GM20000 (cell line): ENCODE measurements at regions not wholly inside any gene's neighbourhood (a gene's known extent, or its start where the extent isn't known, plus 50 kb on each side); places are given as distances from the start of the nearest gene placed in this dataset.

Source experiments
- DNase-seq: peaks from one replicate; pipeline ENCODE4 v3.0.0; 2012; ENCODE audit warnings: low spot score
- CTCF ChIP-seq: IDR thresholded peaks from 2 replicates; pipeline ENCODE4 v1.5.1; 2012; ENCODE audit warnings: mild to moderate bottlenecking, control low read depth; ENCODE audit errors: extremely low read depth, missing control alignments

GRCh38 chr1:31507221-31507620, 69.1 kb upstream of the TINAGL1 start:
- no peak for DNase-seq
- TF ChIP-seq CTCF = no peak

- TF ChIP-seq CTCF = no peak
- no peak for DNase-seq
These were observed 68.4 kb upstream of the TINAGL1 start for GRCh38 chr1:31507676-31508530.

GRCh38 chr1:31509124-31510072, 66.9 kb upstream of the TINAGL1 start:
- TF ChIP-seq CTCF = no peak
- DNase-seq = peak; percentile 69

GRCh38 chr1:31510304-31510703, 66.0 kb upstream of the TINAGL1 start:
- no peak for DNase-seq
- TF ChIP-seq CTCF = no peak

GRCh38 chr1:31510853-31511789, 65.2 kb upstream of the TINAGL1 start:
- no peak for TF ChIP-seq CTCF
- DNase-seq = no peak

- DNase-seq = no peak
- TF ChIP-seq CTCF = no peak
These were observed 64.3 kb upstream of the TINAGL1 start for GRCh38 chr1:31511848-31512615.
